GM12874 (cell line): ENCODE measurements at regions not wholly inside any gene's neighbourhood (a gene's known extent, or its start where the extent isn't known, plus 50 kb on each side); places are given as distances from the start of the nearest gene placed in this dataset.

Experiments used
- TF ChIP-seq, protein P1 (sequence below): IDR thresholded peaks from 2 replicates; pipeline ENCODE4 v1.5.1; 2011; ENCODE audit warnings: low read depth, mild to moderate bottlenecking, control low read depth, low read length, moderate library complexity; ENCODE audit not compliant: insufficient read depth

DNA sequence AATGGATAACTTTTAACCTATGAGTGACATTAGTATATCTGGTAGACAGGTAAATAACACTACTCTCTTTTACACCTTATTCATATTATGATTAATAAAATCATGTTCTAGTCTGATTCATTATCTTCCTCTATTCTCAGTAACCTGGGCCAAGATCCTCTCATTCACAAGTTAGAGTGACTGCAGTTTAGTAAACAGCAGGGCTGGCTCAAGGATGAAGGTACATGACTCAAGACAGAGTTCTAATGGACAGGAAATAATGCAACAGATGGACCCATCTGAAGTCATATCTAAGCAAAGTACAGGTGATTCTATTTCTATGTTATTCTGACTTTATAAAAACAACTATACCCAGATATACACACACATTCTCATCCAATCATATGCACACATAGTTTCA, 582.5 kb upstream of the CDH18 start:
- TF ChIP-seq, protein P1, sequence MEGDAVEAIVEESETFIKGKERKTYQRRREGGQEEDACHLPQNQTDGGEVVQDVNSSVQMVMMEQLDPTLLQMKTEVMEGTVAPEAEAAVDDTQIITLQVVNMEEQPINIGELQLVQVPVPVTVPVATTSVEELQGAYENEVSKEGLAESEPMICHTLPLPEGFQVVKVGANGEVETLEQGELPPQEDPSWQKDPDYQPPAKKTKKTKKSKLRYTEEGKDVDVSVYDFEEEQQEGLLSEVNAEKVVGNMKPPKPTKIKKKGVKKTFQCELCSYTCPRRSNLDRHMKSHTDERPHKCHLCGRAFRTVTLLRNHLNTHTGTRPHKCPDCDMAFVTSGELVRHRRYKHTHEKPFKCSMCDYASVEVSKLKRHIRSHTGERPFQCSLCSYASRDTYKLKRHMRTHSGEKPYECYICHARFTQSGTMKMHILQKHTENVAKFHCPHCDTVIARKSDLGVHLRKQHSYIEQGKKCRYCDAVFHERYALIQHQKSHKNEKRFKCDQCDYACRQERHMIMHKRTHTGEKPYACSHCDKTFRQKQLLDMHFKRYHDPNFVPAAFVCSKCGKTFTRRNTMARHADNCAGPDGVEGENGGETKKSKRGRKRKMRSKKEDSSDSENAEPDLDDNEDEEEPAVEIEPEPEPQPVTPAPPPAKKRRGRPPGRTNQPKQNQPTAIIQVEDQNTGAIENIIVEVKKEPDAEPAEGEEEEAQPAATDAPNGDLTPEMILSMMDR = no peak

DNA sequence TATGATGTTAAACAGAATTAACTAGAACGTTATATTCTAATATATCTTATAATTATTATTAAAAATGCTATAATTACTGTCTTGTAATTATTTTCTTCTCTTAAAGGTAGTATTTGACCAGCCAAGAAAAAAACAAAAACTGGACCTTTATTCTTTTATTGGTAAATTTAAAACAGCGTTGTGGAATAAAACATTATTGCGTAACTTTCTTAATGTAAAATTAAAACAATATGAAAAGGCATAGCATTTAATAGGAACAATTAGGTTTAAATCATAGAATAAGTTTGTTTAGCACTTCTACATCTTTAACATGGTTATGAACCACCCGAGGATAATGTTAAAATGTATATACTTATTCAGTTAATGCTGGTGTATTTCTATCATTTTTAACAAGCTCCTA, 574.5 kb upstream of the CDH18 start:
- TF ChIP-seq, protein P1 = no peak

DNA sequence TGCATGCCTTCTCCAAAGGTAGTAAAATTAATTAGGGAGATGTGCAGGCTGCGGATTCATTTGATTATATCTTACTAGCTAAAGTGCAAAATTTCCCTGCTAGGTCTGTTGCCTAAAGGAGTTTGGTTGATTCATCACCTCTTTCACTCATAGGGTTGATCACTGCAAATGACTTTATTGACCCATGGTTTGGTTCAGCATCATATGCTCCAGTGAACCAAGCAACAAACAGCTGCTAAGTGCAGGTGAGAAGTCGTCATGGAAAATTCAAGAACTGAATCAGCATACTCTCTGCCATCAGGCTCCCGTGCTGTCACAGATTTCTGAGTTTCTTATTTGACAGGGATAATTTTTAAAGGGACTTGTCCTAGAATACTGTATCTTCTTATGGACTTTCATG, 571.8 kb upstream of the CDH18 start:
- TF ChIP-seq, protein P1 = no peak

DNA sequence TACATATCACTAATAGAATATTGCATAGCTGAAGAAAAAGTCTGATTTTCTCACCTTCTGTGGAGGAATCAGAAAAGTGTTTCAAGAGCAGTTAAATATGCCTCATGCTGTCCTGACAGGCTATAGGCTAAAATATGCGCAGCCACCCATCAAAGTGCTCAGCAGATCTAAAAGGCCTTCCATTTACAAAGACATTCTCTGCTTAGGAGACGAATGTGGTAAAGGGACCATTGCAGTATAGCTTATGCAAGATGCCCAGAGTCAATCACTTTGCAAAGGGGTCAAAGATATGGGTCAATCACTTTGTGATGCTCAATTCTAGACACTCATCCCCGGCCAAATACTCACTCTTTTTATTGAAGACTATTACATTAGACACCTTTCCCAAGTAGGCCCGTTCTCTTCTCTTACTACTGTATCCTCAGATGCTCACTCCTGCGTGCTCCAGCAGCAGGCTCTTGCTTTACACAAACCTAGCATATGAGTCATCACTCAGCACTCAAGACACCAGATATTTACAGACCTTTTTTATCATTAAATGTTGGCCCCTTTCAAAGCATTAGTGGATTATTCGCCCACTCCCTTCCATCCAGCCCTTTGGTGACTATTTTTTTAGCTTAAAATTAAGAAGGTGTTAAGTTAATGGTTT, 568.2 kb upstream of the CDH18 start:
- TF ChIP-seq, protein P1 = no peak

DNA sequence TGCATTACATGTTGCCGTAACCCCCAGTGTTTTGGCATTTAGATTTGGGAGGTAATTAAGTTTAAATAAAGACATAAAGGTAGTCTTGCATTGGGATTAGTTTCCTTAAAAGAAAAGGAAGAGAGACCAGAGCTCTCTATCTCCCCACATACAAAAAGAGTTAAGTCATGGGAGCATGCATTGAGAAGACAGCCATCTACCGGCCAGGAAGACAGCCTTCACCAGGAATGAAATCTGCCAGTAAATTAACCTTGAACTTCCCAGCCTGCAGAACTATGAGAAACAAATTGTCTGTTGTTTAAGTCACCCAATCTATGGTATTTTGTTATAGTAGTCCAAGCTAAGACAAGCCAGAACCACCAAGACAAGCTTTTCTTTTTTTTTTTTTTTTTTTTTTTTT, 567.0 kb upstream of the CDH18 start:
- TF ChIP-seq, protein P1 = no peak

DNA sequence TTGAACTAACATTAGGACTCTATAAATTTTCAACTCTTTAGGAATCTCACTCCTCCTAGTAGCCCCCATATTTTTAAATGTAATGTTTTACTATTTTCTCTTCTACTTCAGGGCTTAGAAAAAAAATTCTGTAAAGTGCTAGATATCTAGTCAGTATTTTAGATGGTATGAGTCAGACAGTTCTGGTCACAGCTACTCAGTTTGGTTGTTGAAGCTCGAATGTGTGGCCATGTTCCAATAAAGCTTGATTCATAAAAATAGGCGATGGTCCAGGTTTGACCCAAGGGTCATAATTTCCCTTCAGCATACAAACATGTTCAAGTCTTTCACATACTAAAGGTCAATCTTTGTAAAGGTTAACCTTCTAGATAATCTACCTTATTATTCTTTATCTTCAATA, 566.0 kb upstream of the CDH18 start:
- TF ChIP-seq, protein P1 = no peak

DNA sequence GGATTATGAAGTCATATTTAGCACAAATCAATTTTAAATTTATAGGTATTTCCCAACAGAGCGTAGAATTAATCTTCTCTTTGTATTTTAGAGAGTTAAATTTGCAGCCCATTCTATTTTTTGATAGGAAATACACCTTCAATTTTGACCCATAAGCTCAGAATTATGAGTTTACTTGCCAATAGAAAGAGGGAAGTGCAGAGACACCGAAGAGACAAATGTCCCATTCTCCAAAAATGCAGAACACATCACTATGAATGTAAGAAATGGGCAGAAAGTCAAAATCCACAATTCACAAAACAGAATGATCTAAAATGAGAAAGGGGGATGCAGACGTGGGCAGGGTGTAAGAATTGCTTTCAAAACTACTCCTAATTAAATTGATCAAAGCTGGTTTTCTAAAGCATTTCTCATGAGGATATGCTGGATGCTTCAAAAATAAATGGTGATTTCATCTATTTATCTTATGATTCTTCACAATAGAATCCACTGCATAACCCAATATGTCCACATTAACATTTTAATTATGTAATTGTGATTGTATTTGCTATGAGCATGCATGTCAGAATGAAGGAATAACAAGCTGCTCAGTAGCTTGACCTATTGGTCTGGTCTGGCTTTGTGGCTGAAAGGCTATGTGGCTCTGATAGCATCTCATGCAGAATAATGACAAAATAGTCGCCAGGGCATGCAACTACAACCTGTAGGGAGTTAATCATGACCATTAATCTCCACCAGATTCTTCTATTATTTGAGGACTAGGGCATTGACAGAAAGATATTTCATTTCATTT, 550.1 kb upstream of the CDH18 start:
- TF ChIP-seq, protein P1 = no peak
